ENCODE measurements at regions not wholly inside any gene's neighbourhood (a gene's known extent, or its start where the extent isn't known, plus 50 kb on each side); places are given as distances from the start of the nearest gene placed in this dataset.

- TF ChIP-seq CTCF (IDR thresholded peaks at IDR 0.05) = no peak
- TF ChIP-seq POLR2A (IDR thresholded peaks at IDR 0.05) = no peak
Observed at GRCh38 chr2:59282374-59283057, 1041.4 kb upstream of the FANCL start.

All from transverse colon (tissue), 3 donors.